ENCODE measurements at regions not wholly inside any gene's neighbourhood (a gene's known extent, or its start where the extent isn't known, plus 50 kb on each side); places are given as distances from the start of the nearest gene placed in this dataset.

DNA sequence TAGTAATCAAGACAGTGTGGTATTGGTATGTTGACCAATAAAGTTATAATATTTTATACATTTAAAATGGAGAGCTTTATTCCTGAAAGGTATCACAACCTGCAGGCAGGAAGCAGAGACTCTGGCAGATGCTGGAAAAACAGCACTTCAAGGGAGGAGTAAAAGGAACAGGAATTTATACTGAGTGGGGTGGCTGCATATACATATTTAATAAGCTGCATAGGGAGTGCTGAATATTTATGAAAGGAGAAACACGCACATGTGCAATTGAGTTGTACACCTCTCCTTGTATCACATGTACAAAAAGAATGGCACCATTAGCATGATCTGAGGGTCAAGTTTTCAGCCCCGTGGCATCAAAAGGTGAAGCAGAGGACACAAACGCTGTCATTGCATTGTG, 104.9 kb upstream of the PAXBP1 start:
- TF ChIP-seq, protein P1, sequence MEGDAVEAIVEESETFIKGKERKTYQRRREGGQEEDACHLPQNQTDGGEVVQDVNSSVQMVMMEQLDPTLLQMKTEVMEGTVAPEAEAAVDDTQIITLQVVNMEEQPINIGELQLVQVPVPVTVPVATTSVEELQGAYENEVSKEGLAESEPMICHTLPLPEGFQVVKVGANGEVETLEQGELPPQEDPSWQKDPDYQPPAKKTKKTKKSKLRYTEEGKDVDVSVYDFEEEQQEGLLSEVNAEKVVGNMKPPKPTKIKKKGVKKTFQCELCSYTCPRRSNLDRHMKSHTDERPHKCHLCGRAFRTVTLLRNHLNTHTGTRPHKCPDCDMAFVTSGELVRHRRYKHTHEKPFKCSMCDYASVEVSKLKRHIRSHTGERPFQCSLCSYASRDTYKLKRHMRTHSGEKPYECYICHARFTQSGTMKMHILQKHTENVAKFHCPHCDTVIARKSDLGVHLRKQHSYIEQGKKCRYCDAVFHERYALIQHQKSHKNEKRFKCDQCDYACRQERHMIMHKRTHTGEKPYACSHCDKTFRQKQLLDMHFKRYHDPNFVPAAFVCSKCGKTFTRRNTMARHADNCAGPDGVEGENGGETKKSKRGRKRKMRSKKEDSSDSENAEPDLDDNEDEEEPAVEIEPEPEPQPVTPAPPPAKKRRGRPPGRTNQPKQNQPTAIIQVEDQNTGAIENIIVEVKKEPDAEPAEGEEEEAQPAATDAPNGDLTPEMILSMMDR (IDR thresholded peaks at IDR 0.05; ENCODE audit: insufficient read depth, low read depth, low read length) = no peak
- TF ChIP-seq EZH2 (IDR thresholded peaks at IDR 0.05; ENCODE audit: insufficient read depth, low read length) = no peak
